GM12892 (cell line): ENCODE measurements at regions not wholly inside any gene's neighbourhood (a gene's known extent, or its start where the extent isn't known, plus 50 kb on each side); places are given as distances from the start of the nearest gene placed in this dataset.

Experiments
- POLR2A ChIP-seq: IDR thresholded peaks from 2 replicates; pipeline ENCODE4 v1.6.1; 2011; ENCODE audit warnings: low read depth, low read length, control low read depth
- POLR2AphosphoS5 ChIP-seq: IDR thresholded peaks from 2 replicates; pipeline ENCODE4 v1.6.1; 2011; ENCODE audit warnings: low read depth, low read length, control low read depth
- TAF1 ChIP-seq: IDR thresholded peaks from 2 replicates; pipeline ENCODE4 v1.6.1; 2011; ENCODE audit warnings: low read depth, mild to moderate bottlenecking, control low read depth, low read length, borderline replicate concordance

- TF ChIP-seq POLR2A (no peak), POLR2AphosphoS5 (no peak), TAF1 (no peak)
These were observed 240.1 kb downstream of the UTP18 start for GRCh38 chr17:51500454-51500853.
